A549 (cell line): ENCODE measurements at regions not wholly inside any gene's neighbourhood (a gene's known extent, or its start where the extent isn't known, plus 50 kb on each side); places are given as distances from the start of the nearest gene placed in this dataset.

Experiments used
- ATAC-seq, 2 experiments: fragments of 200-7000 bp in 1 of 2; fragments of >200 bp in 1 of 2; cut with Nextera tagmentation in 1 of 2; cut with Tn5 transposase in 1 of 2; 3 replicates each; pipeline versions ENCODE4 v1.8.0 to v1.9.1; 2018 to 2020; ENCODE audit warnings: mild to moderate bottlenecking in 1 of 2, moderate library complexity in 1 of 2
- CTCF ChIA-PET: fragments of 300-600 bp; sonication (Branson Sonifier 250); formaldehyde crosslinking; extraction: SDS; loops from one replicate; lab custom pipeline; 2021; ENCODE audit warnings: antibody characterized with exemption, inconsistent platforms; lab: Yijun Ruan, JAX
- POLR2A ChIA-PET: fragments of 350-600 bp; formaldehyde crosslinking; extraction: SDS; loops from one replicate; lab custom pipeline; 2021; ENCODE audit warnings: antibody characterized with exemption, inconsistent platforms; lab: Yijun Ruan, JAX
- DNase-seq, 2 experiments: peaks; one replicate each; pipeline versions ENCODE4 v3.0.0 to v3.0.0-alpha.2; 2011 to 2016; ENCODE audit warnings: low read depth in 1 of 2, low spot score in 1 of 2
- FAIRE-seq: peaks from 2 replicates; lab custom pipeline; 2011; peaks lifted over from hg19 to GRCh38; lab: Jason Lieb, UNC
- H3K27ac ChIP-seq, 2 experiments: fragments of >200 bp; sonication (Bioruptor Twin); formaldehyde crosslinking; 3 replicates each; pipeline ENCODE4 v1.5.1; 2016 to 2017
- H3K4me1 ChIP-seq: fragments of >200 bp; sonication (Bioruptor Twin); formaldehyde crosslinking; 3 replicates; pipeline ENCODE4 v1.6.1; 2016
- H3K4me2 ChIP-seq: fragments of >200 bp; sonication (Bioruptor Twin); formaldehyde crosslinking; 3 replicates; pipeline ENCODE4 v1.6.1; 2016
- H3K4me3 ChIP-seq: fragments of >200 bp; sonication (Bioruptor Twin); formaldehyde crosslinking; 3 replicates; pipeline ENCODE4 v1.5.1; 2016
- H3K9me3 ChIP-seq: fragments of >200 bp; sonication (Bioruptor Twin); formaldehyde crosslinking; 3 replicates; pipeline ENCODE4 v1.6.1; 2016
- CBX2 ChIP-seq: fragments of 200-600 bp; sonication (generic); IDR thresholded peaks from 2 replicates; pipeline ENCODE4 v1.6.1; 2016; ENCODE audit warnings: low read depth, mild to moderate bottlenecking, borderline replicate concordance
- CBX8 ChIP-seq: fragments of 200-600 bp; sonication (generic); IDR thresholded peaks from 2 replicates; pipeline ENCODE4 v1.6.1; 2016
- EHMT2 ChIP-seq: fragments of 200-600 bp; sonication (generic); IDR thresholded peaks from 2 replicates; pipeline ENCODE4 v1.6.1; 2016; ENCODE audit warnings: antibody characterized with exemption, low read depth, mild to moderate bottlenecking, moderate library complexity
- ESRRA ChIP-seq: fragments of 150-350 bp; IDR thresholded peaks from 2 replicates; pipeline ENCODE4 v1.6.1; 2014; ENCODE audit warnings: mild to moderate bottlenecking, low read length, borderline replicate concordance
- FOSB ChIP-seq: fragments of 250-450 bp; sonication (Bioruptor Pico); IDR thresholded peaks from 2 replicates; pipeline ENCODE4 v1.5.0; 2020; ENCODE audit warnings: mild to moderate bottlenecking, moderate library complexity
- FOSL2 ChIP-seq, 2 experiments: fragments of 450-650 bp in 1 of 2; fragments of >200 bp in 1 of 2; sonication (Bioruptor Twin) in 1 of 2; formaldehyde crosslinking; IDR thresholded peaks; 2 replicates each; pipeline versions ENCODE4 v1.5.0 to v1.6.1; 2016 to 2020; ENCODE audit warnings: mild to moderate bottlenecking in 1 of 2, moderate library complexity in 1 of 2
- GATA3 ChIP-seq: IDR thresholded peaks from 2 replicates; pipeline ENCODE4 v1.6.1; 2012; ENCODE audit warnings: borderline replicate concordance
- HEYL ChIP-seq: fragments of 250-450 bp; sonication (Bioruptor Pico); IDR thresholded peaks from 2 replicates; pipeline ENCODE4 v1.8.0; 2021; ENCODE audit warnings: mild to moderate bottlenecking, moderate library complexity
- HOXB5 ChIP-seq: fragments of 250-450 bp; sonication (Bioruptor Pico); IDR thresholded peaks from 2 replicates; pipeline ENCODE4 v1.5.0; 2020; ENCODE audit warnings: mild to moderate bottlenecking, moderate library complexity
- JUNB ChIP-seq: fragments of >200 bp; sonication (Bioruptor Twin); formaldehyde crosslinking; IDR thresholded peaks from 2 replicates; pipeline ENCODE4 v1.6.1; 2016
- KDM1A ChIP-seq: fragments of 200-600 bp; sonication (generic); IDR thresholded peaks from 2 replicates; pipeline ENCODE4 v1.6.1; 2016; ENCODE audit warnings: low read depth, mild to moderate bottlenecking
- MAFK ChIP-seq: fragments of 450-650 bp; IDR thresholded peaks from 2 replicates; pipeline ENCODE4 v1.6.1; 2014; ENCODE audit not compliant: partially characterized antibody
- MAZ ChIP-seq: fragments of 150-350 bp; IDR thresholded peaks from 2 replicates; pipeline ENCODE4 v1.6.1; 2014; ENCODE audit warnings: antibody characterized with exemption, low read depth, low read length, borderline replicate concordance
- MYC ChIP-seq: IDR thresholded peaks from 2 replicates; pipeline ENCODE4 v1.6.1; 2012; ENCODE audit warnings: mild to moderate bottlenecking, inconsistent platforms, low read length, improper control_type of control experiment, borderline replicate concordance
- NFE2L2 ChIP-seq: fragments of 150-350 bp; conservative IDR thresholded peaks from 2 replicates; pipeline ENCODE4 v1.6.1; 2014; ENCODE audit warnings: low read length
- PHF8 ChIP-seq: fragments of 200-600 bp; sonication (generic); IDR thresholded peaks from 2 replicates; pipeline ENCODE4 v1.6.1; 2016; ENCODE audit warnings: low read depth, mild to moderate bottlenecking, antibody characterized with exemption, moderate library complexity, borderline replicate concordance
- RAD21 ChIP-seq, 2 experiments: fragments of >200 bp in 1 of 2; sonication (Bioruptor Twin) in 1 of 2; formaldehyde crosslinking in 1 of 2; IDR thresholded peaks in 1 of 2; conservative IDR thresholded peaks in 1 of 2; 2 replicates in 1 of 2; 3 replicates in 1 of 2; pipeline ENCODE4 v1.6.1; 2012 to 2018; ENCODE audit warnings: inconsistent platforms in 1 of 2
- RARB ChIP-seq: fragments of 250-450 bp; sonication (Bioruptor Pico); IDR thresholded peaks from 2 replicates; pipeline ENCODE4 v1.8.0; 2021; ENCODE audit warnings: mild to moderate bottlenecking, moderate library complexity
- RCOR1 ChIP-seq: fragments of 150-350 bp; IDR thresholded peaks from 2 replicates; pipeline ENCODE4 v1.6.1; 2014; ENCODE audit warnings: antibody characterized with exemption, low read length, low read depth
- RFX5 ChIP-seq: fragments of 450-650 bp; IDR thresholded peaks from 2 replicates; pipeline ENCODE4 v1.7.1; 2014; ENCODE audit warnings: antibody characterized with exemption, mild to moderate bottlenecking, moderate library complexity
- SMC3 ChIP-seq: fragments of >200 bp; sonication (Bioruptor Twin); formaldehyde crosslinking; IDR thresholded peaks from 3 replicates; pipeline ENCODE4 v1.6.1; 2018; ENCODE audit warnings: inconsistent platforms
- SREBF2 ChIP-seq: fragments of 450-650 bp; IDR thresholded peaks from 2 replicates; pipeline ENCODE4 v1.6.1; 2014; ENCODE audit warnings: mild to moderate bottlenecking, moderate library complexity
- ZFP36 ChIP-seq: fragments of 450-650 bp; IDR thresholded peaks from 2 replicates; pipeline ENCODE4 v1.6.1; 2014; ENCODE audit warnings: borderline replicate concordance; ENCODE audit not compliant: partially characterized antibody
- ZNF302 ChIP-seq: fragments of 250-450 bp; sonication (Bioruptor Pico); IDR thresholded peaks from 2 replicates; pipeline ENCODE4 v1.9.0; 2021; ENCODE audit warnings: inconsistent platforms, mild to moderate bottlenecking, moderate library complexity
- WGBS: methylation state at CpG from one replicate; pipeline ENCODE4 v1.1.6; 2017; ENCODE audit errors: missing lambda C conversion rate; 5-methylcytosine and 5-hydroxymethylcytosine counted together
- TF ChIP-seq, protein P1 (sequence below): IDR thresholded peaks from 2 replicates; pipeline ENCODE4 v1.6.1; 2012; ENCODE audit warnings: low read depth, borderline replicate concordance
- TF ChIP-seq, protein P2 (sequence below): fragments of 250-450 bp; sonication (Bioruptor Pico); IDR thresholded peaks from 2 replicates; pipeline ENCODE4 v1.5.0; 2021; ENCODE audit warnings: mild to moderate bottlenecking, moderate library complexity, borderline replicate concordance
- TF ChIP-seq, protein P3 (sequence below): fragments of 200-600 bp; sonication (generic); IDR thresholded peaks from 2 replicates; pipeline ENCODE4 v1.6.1; 2016; ENCODE audit warnings: antibody characterized with exemption, mild to moderate bottlenecking, moderate library complexity
- TF ChIP-seq, protein P4 (sequence below): IDR thresholded peaks from 2 replicates; pipeline ENCODE4 v1.6.1; 2012
- TF ChIP-seq, protein P5 (sequence below): IDR thresholded peaks from 2 replicates; pipeline ENCODE4 v1.6.1; 2012

DNA sequence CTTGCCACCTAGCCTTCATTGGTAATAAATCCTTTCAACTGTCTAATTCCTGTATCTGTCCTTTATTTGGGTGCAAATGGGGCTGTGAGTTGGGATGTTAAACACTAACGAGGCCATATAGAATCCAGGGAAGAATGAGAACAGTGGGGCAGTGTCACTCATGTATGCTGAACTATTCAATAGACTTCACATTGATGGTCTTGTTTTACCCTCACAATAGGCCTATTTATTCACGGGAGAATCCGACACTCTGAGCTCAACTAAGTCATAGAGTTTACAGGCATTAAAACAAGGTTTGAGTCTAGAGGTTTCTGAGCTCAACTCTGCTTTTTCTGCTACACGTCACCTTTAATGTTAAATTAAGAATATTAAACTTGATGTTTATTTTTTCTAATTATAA, 421.6 kb downstream of the SOX11 start:
- no peak for FAIRE-seq
- H3K9me3 ChIP-seq: 0 out of 3 replicates have a peak, but pooled peaks cover 5% of the 10 kb centered on the region
- no peak overlapping the region for H3K27ac ChIP-seq
- TF ChIP-seq ZFP36: no peak
- TF ChIP-seq FOSB (CRISPR knock-in tag): no peak
- no peak for TF ChIP-seq CBX8
- no peak for TF ChIP-seq ESRRA
- no peak for TF ChIP-seq GATA3
- no peak for TF ChIP-seq KDM1A
- TF ChIP-seq, protein P1, sequence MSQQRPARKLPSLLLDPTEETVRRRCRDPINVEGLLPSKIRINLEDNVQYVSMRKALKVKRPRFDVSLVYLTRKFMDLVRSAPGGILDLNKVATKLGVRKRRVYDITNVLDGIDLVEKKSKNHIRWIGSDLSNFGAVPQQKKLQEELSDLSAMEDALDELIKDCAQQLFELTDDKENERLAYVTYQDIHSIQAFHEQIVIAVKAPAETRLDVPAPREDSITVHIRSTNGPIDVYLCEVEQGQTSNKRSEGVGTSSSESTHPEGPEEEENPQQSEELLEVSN: no peak
- no peak for TF ChIP-seq RFX5
- no peak for TF ChIP-seq RAD21 (conservative IDR thresholded peaks at IDR 0.05 in 1 of 2, IDR thresholded peaks at IDR 0.05 in 1 of 2)
- TF ChIP-seq SMC3: no peak
- TF ChIP-seq ZNF302: no peak
- TF ChIP-seq EHMT2: no peak
- TF ChIP-seq, protein P2, sequence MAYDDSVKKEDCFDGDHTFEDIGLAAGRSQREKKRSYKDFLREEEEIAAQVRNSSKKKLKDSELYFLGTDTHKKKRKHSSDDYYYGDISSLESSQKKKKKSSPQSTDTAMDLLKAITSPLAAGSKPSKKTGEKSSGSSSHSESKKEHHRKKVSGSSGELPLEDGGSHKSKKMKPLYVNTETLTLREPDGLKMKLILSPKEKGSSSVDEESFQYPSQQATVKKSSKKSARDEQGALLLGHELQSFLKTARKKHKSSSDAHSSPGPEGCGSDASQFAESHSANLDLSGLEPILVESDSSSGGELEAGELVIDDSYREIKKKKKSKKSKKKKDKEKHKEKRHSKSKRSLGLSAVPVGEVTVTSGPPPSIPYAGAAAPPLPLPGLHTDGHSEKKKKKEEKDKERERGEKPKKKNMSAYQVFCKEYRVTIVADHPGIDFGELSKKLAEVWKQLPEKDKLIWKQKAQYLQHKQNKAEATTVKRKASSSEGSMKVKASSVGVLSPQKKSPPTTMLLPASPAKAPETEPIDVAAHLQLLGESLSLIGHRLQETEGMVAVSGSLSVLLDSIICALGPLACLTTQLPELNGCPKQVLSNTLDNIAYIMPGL: no peak
- TF ChIP-seq, protein P3, sequence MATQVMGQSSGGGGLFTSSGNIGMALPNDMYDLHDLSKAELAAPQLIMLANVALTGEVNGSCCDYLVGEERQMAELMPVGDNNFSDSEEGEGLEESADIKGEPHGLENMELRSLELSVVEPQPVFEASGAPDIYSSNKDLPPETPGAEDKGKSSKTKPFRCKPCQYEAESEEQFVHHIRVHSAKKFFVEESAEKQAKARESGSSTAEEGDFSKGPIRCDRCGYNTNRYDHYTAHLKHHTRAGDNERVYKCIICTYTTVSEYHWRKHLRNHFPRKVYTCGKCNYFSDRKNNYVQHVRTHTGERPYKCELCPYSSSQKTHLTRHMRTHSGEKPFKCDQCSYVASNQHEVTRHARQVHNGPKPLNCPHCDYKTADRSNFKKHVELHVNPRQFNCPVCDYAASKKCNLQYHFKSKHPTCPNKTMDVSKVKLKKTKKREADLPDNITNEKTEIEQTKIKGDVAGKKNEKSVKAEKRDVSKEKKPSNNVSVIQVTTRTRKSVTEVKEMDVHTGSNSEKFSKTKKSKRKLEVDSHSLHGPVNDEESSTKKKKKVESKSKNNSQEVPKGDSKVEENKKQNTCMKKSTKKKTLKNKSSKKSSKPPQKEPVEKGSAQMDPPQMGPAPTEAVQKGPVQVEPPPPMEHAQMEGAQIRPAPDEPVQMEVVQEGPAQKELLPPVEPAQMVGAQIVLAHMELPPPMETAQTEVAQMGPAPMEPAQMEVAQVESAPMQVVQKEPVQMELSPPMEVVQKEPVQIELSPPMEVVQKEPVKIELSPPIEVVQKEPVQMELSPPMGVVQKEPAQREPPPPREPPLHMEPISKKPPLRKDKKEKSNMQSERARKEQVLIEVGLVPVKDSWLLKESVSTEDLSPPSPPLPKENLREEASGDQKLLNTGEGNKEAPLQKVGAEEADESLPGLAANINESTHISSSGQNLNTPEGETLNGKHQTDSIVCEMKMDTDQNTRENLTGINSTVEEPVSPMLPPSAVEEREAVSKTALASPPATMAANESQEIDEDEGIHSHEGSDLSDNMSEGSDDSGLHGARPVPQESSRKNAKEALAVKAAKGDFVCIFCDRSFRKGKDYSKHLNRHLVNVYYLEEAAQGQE: no peak
- no peak for TF ChIP-seq SREBF2
- no peak for TF ChIP-seq HEYL (CRISPR knock-in tag)
- CTCF ChIA-PET: no interaction called here
- WGBS: 4% methylated on average over 4 of the region's 4 CpGs
- H3K4me3 ChIP-seq: no peak overlapping the region
- no peaks in the 10 kb centered on the region for H3K4me1 ChIP-seq
- DNase-seq: no peak
- ATAC-seq: no peak
- POLR2A ChIA-PET: no interaction called here
- H3K4me2 ChIP-seq: no peak overlapping the region

DNA sequence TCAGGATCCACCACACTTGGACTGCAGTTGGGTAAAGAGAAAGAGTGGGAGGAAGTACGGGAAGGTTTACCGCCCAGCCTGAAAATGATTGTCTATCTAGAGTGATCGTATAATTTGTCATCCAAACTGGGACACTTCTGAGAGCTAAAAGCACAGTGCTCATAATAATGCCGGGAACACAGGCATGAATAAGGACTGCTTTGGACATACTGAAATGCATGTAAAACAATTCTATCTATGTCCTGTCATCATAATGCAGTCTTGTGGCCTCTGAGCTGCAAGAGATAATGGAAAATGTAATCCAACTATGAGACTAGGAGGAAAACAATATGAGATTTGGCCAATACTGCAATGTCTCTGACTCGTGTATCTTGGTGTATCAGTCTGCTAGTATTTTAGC, 435.5 kb downstream of the SOX11 start:
- CTCF ChIA-PET: no interaction called here
- no peak for DNase-seq
- FAIRE-seq: peak; percentile 46
- POLR2A ChIA-PET: no interaction called here
- H3K9me3 ChIP-seq: 0 out of 3 replicates have a peak, but pooled peaks cover 4% of the 10 kb centered on the region
- H3K4me3 ChIP-seq: no peak overlapping the region
- 30% methylated on average over 5 of the region's 5 CpGs for WGBS
- H3K4me2 ChIP-seq: no peak overlapping the region
- no peaks in the 10 kb centered on the region for H3K4me1 ChIP-seq
- H3K27ac ChIP-seq: no peak overlapping the region
- no peak for ATAC-seq
- no peak for TF ChIP-seq GATA3
- TF ChIP-seq JUNB: no peak
- no peak for TF ChIP-seq HEYL (CRISPR knock-in tag)
- TF ChIP-seq MYC: no peak
- no peak for TF ChIP-seq NFE2L2
- TF ChIP-seq FOSB (CRISPR knock-in tag): no peak
- no peak for TF ChIP-seq MAFK
- TF ChIP-seq, protein P2: no peak
- TF ChIP-seq RARB (CRISPR knock-in tag): no peak
- TF ChIP-seq ESRRA: no peak
- TF ChIP-seq HOXB5 (CRISPR knock-in tag): no peak
- no peak for TF ChIP-seq RFX5
- no peak for TF ChIP-seq RCOR1
- no peak for TF ChIP-seq CBX2
- no peak for TF ChIP-seq FOSL2 (IDR thresholded peaks at IDR 0.05)
- TF ChIP-seq FOSL2 (CRISPR knock-in tag; IDR thresholded peaks at IDR 0.05): no peak
- TF ChIP-seq, protein P4, sequence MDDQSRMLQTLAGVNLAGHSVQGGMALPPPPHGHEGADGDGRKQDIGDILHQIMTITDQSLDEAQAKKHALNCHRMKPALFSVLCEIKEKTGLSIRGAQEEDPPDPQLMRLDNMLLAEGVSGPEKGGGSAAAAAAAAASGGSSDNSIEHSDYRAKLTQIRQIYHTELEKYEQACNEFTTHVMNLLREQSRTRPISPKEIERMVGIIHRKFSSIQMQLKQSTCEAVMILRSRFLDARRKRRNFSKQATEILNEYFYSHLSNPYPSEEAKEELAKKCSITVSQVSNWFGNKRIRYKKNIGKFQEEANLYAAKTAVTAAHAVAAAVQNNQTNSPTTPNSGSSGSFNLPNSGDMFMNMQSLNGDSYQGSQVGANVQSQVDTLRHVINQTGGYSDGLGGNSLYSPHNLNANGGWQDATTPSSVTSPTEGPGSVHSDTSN: no peak
- TF ChIP-seq PHF8: no peak
- TF ChIP-seq MAZ: no peak
- TF ChIP-seq, protein P5, sequence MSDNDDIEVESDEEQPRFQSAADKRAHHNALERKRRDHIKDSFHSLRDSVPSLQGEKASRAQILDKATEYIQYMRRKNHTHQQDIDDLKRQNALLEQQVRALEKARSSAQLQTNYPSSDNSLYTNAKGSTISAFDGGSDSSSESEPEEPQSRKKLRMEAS: no peak
